CD14-positive monocyte (primary cell): ENCODE measurements at regions not wholly inside any gene's neighbourhood (a gene's known extent, or its start where the extent isn't known, plus 50 kb on each side); places are given as distances from the start of the nearest gene placed in this dataset.

Experiments used
- DNase-seq, 3 donors: peaks; one replicate each; pipeline ENCODE4 v3.0.0-alpha.2; 2011 to 2022
- H2AFZ ChIP-seq: 2 replicates; pipeline ENCODE4 v1.6.0; 2012; ENCODE audit warnings: mild to moderate bottlenecking, low read depth, low read length, inconsistent platforms; ENCODE audit not compliant: insufficient read depth, poor library complexity, severe bottlenecking
- H3K27ac ChIP-seq, 2 donors: 1 replicate in 1 of 2; 2 replicates in 1 of 2; pipeline ENCODE4 v1.5.1; 2012 to 2013; ENCODE audit warnings: low read length in 2 of 2, control low read depth in 1 of 2, inconsistent platforms in 1 of 2, low read depth in 1 of 2, mild to moderate bottlenecking in 1 of 2
- H3K27me3 ChIP-seq, 2 donors: one replicate each; pipeline versions ENCODE4 v1.6.0 to v1.6.1; 2011 to 2013; ENCODE audit warnings: low read length in 2 of 2; ENCODE audit not compliant: control insufficient read depth in 2 of 2, insufficient read depth in 2 of 2
- H3K36me3 ChIP-seq, 2 donors: replicated peaks in 1 of 2; 1 replicate in 1 of 2; 2 replicates in 1 of 2; pipeline versions ENCODE4 v1.5.1 to v1.6.1; 2012 to 2013; ENCODE audit warnings: low read length in 2 of 2, control low read depth in 1 of 2, inconsistent platforms in 1 of 2, mild to moderate bottlenecking in 1 of 2; ENCODE audit not compliant: insufficient read depth in 2 of 2, control insufficient read depth in 1 of 2
- H3K4me1 ChIP-seq, 2 donors: 1 replicate in 1 of 2; 2 replicates in 1 of 2; pipeline versions ENCODE4 v1.5.1 to v1.6.1; 2012 to 2013; ENCODE audit warnings: low read length in 2 of 2, control low read depth in 1 of 2, inconsistent platforms in 1 of 2, mild to moderate bottlenecking in 1 of 2, moderate library complexity in 1 of 2; ENCODE audit not compliant: insufficient read depth in 2 of 2, control insufficient read depth in 1 of 2
- H3K4me2 ChIP-seq: replicated peaks from 2 replicates; pipeline ENCODE3; 2012; ENCODE audit warnings: low read length, moderate library complexity, mild to moderate bottlenecking; ENCODE audit not compliant: poor library complexity, severe bottlenecking; ENCODE audit errors: extremely low read depth
- H3K4me3 ChIP-seq, 3 experiments: fragments of 200-600 bp in 1 of 3; sonication (generic) in 1 of 3; replicated peaks in 1 of 3; 1 replicate in 2 of 3; 2 replicates in 1 of 3; pipeline ENCODE4 v1.5.1; 2011 to 2013; ENCODE audit warnings: low read length in 3 of 3, mild to moderate bottlenecking in 3 of 3, control low read depth in 2 of 3, low read depth in 2 of 3, inconsistent platforms in 1 of 3, moderate library complexity in 1 of 3
- H3K79me2 ChIP-seq: 2 replicates; pipeline ENCODE4 v1.6.0; 2012; ENCODE audit warnings: mild to moderate bottlenecking, control low read depth, inconsistent platforms, low read length, moderate library complexity; ENCODE audit not compliant: insufficient read depth
- H3K9ac ChIP-seq: 2 replicates; pipeline ENCODE4 v1.6.0; 2017; ENCODE audit warnings: low read length, mild to moderate bottlenecking; ENCODE audit not compliant: insufficient read depth, poor library complexity, severe bottlenecking
- H3K9me3 ChIP-seq, 2 donors: replicated peaks in 1 of 2; 1 replicate in 1 of 2; 2 replicates in 1 of 2; pipeline versions ENCODE4 v1.5.1 to v1.6.1; 2012 to 2013; ENCODE audit warnings: low read length in 2 of 2, control low read depth in 1 of 2; ENCODE audit not compliant: control insufficient read depth in 1 of 2, insufficient read depth in 1 of 2
- H4K20me1 ChIP-seq: 2 replicates; pipeline ENCODE4 v1.6.0; 2012; ENCODE audit warnings: mild to moderate bottlenecking, low read length, control low read depth, moderate library complexity; ENCODE audit not compliant: insufficient read depth
- H3K27ac Mint-ChIP-seq, 7 donors: one replicate each; pipeline ENCODE4 v1.8.0; 2020; ENCODE audit warnings: mild to moderate bottlenecking in 7 of 7, mixed read lengths in 7 of 7, moderate library complexity in 6 of 7, inconsistent platforms in 2 of 7
- H3K27me3 Mint-ChIP-seq, 3 donors: one replicate each; pipeline ENCODE4 v1.8.0; 2021 to 2022; ENCODE audit warnings: low read depth in 3 of 3, mild to moderate bottlenecking in 3 of 3, mixed read lengths in 3 of 3, moderate library complexity in 3 of 3, inconsistent platforms in 1 of 3
- H3K36me3 Mint-ChIP-seq, 2 donors: one replicate each; pipeline ENCODE4 v1.8.0; 2020; ENCODE audit warnings: mixed read lengths in 2 of 2, inconsistent platforms in 1 of 2, mild to moderate bottlenecking in 1 of 2
- H3K4me1 Mint-ChIP-seq: one replicate; pipeline ENCODE4 v1.8.0; 2020; ENCODE audit warnings: mild to moderate bottlenecking, mixed read lengths
- H3K4me3 Mint-ChIP-seq, 2 donors: one replicate each; pipeline ENCODE4 v1.8.0; 2020; ENCODE audit warnings: mild to moderate bottlenecking in 2 of 2, mixed read lengths in 2 of 2, moderate library complexity in 1 of 2
- H3K9me3 Mint-ChIP-seq, 7 donors: one replicate each; pipeline ENCODE4 v1.8.0; 2020 to 2022; ENCODE audit warnings: mixed read lengths in 7 of 7, mild to moderate bottlenecking in 6 of 7, moderate library complexity in 6 of 7, inconsistent platforms in 2 of 7
- CTCF ChIP-seq: fragments of 200-600 bp; IDR thresholded peaks from one replicate; pipeline ENCODE4 v1.8.0; 2022; ENCODE audit warnings: antibody characterized with exemption, mild to moderate bottlenecking
- WGBS: methylation state at CpG from one replicate; pipeline ENCODE4 v1.1.5; 2013; ENCODE audit warnings: missing lambda C conversion rate; ENCODE audit not compliant: insufficient coverage; 5-methylcytosine and 5-hydroxymethylcytosine counted together
- intact Hi-C, 2 donors: fragments of 100-400 bp; cut with micrococcal nuclease; formaldehyde crosslinking; loops; one replicate each; pipeline versions ENCODE4 v1.15.0 to v1.15.1; 2023

GRCh38 chr1:102783487-102783886 lies 324.8 kb downstream of the COL11A1 start:
- Histone ChIP-seq H4K20me1 (no peaks in the 10 kb centered on the region), H3K9ac (no peak overlapping the region), H3K4me3 (no peak overlapping the region), H3K9me3 (peaks cover 0 to 7% of the 10 kb centered on the region in 2 donors), H2AFZ (no peak overlapping the region), H3K4me2 (no peak overlapping the region), H3K79me2 (no peaks in the 10 kb centered on the region), H3K36me3 (no peaks in the 10 kb centered on the region), H3K4me1 (no peaks in the 10 kb centered on the region), H3K27ac (no peak overlapping the region), H3K27me3 (no peaks in the 10 kb centered on the region)
- H3K9me3 Mint-ChIP-seq: peaks cover 2 to 14% (median 6%) of the 10 kb centered on the region in 7 donors
- intact Hi-C loops: no loop called here
- no peak for TF ChIP-seq CTCF
- no peak overlapping the region for H3K4me3 Mint-ChIP-seq
- no peaks in the 10 kb centered on the region for H3K27me3 Mint-ChIP-seq
- DNase-seq: no peak
- no peaks in the 10 kb centered on the region for H3K4me1 Mint-ChIP-seq
- no peak overlapping the region for H3K27ac Mint-ChIP-seq
- no CpG with 5 or more reads among the region's 3 CpGs for WGBS
- no peaks in the 10 kb centered on the region for H3K36me3 Mint-ChIP-seq

- no peaks in the 10 kb centered on the region for H3K27me3 Mint-ChIP-seq
Observed at GRCh38 chr1:102782144-102782543, 326.2 kb downstream of the COL11A1 start.

More at GRCh38 chr1:102782144-102782543, 326.2 kb downstream of the COL11A1 start:
- H3K9me3 Mint-ChIP-seq: peaks cover 4 to 14% (median 6%) of the 10 kb centered on the region in 7 donors
- Histone ChIP-seq H3K79me2 (no peaks in the 10 kb centered on the region), H2AFZ (no peak overlapping the region), H3K4me1 (no peaks in the 10 kb centered on the region), H3K36me3 (no peaks in the 10 kb centered on the region), H3K27ac (no peak overlapping the region), H3K9me3 (peaks cover 0 to 7% of the 10 kb centered on the region in 2 donors), H3K27me3 (no peaks in the 10 kb centered on the region), H3K4me3 (no peak overlapping the region), H4K20me1 (no peaks in the 10 kb centered on the region), H3K9ac (no peak overlapping the region), H3K4me2 (no peak overlapping the region)
- no peak for TF ChIP-seq CTCF
- intact Hi-C loops: no loop called here
- no peak for DNase-seq
- no peaks in the 10 kb centered on the region for H3K4me1 Mint-ChIP-seq
- no peak overlapping the region for H3K27ac Mint-ChIP-seq
- no peaks in the 10 kb centered on the region for H3K36me3 Mint-ChIP-seq
- no peak overlapping the region for H3K4me3 Mint-ChIP-seq
